ENCODE measurements at regions not wholly inside any gene's neighbourhood (a gene's known extent, or its start where the extent isn't known, plus 50 kb on each side); places are given as distances from the start of the nearest gene placed in this dataset.

DNA sequence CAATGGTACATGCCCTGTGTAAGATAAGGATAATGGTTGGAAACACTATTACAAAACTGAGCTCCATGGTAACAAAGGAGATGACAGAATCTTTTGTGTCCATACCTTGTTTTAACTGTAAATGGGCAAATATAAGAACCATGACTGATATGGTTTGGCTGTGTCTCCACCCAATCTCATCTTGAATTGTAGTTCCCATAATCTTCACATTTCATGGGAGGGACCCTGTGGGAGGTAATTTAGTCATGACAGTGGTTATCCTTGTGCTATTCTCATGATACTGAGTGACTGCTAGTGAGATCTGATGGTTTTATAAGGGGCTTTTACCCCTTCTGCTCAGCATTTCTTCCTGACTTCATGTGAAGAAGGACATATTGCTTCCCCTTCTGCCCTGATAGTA lies 211.7 kb upstream of the RGPD4 start:
- TF ChIP-seq, protein P1, sequence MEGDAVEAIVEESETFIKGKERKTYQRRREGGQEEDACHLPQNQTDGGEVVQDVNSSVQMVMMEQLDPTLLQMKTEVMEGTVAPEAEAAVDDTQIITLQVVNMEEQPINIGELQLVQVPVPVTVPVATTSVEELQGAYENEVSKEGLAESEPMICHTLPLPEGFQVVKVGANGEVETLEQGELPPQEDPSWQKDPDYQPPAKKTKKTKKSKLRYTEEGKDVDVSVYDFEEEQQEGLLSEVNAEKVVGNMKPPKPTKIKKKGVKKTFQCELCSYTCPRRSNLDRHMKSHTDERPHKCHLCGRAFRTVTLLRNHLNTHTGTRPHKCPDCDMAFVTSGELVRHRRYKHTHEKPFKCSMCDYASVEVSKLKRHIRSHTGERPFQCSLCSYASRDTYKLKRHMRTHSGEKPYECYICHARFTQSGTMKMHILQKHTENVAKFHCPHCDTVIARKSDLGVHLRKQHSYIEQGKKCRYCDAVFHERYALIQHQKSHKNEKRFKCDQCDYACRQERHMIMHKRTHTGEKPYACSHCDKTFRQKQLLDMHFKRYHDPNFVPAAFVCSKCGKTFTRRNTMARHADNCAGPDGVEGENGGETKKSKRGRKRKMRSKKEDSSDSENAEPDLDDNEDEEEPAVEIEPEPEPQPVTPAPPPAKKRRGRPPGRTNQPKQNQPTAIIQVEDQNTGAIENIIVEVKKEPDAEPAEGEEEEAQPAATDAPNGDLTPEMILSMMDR (conservative IDR thresholded peaks at IDR 0.05; ENCODE audit: low read length), result no peak
- TF ChIP-seq EZH2phosphoT487 (IDR thresholded peaks at IDR 0.05; ENCODE audit: borderline replicate concordance, low read depth, low read length), result no peak
